GM18507 (cell line): ENCODE measurements at regions not wholly inside any gene's neighbourhood (a gene's known extent, or its start where the extent isn't known, plus 50 kb on each side); places are given as distances from the start of the nearest gene placed in this dataset.

ENCODE experiments used
- DNase-seq: peaks from one replicate; pipeline ENCODE4 v3.0.0; 2011; ENCODE audit warnings: low read depth; ENCODE audit not compliant: insufficient read length; ENCODE audit errors: extremely low spot score
- FAIRE-seq: peaks from 2 replicates; lab custom pipeline; 2011; peaks lifted over from hg19 to GRCh38; lab: Jason Lieb, UNC

DNA sequence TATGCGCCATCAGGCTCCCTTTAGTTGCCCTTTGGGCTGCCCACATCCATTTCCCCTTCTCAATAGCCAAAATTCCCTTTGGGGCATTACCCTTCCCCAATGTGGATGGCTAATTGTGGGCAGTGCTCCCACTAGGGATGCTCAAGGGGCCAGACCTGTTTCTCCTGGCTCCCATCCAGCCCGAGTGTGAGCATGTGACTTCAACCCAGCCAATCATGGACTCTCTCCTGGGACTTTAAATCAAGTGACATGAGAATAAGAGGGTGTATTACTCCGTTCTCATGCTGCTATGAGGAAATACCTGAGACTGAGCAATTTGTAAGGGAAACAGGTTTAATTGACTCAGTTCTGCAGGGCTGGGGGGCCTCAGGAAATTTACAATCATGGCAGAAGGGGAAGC is 60.9 kb upstream of the WSB1 start:
- FAIRE-seq (no peak), DNase-seq (no peak)

DNA sequence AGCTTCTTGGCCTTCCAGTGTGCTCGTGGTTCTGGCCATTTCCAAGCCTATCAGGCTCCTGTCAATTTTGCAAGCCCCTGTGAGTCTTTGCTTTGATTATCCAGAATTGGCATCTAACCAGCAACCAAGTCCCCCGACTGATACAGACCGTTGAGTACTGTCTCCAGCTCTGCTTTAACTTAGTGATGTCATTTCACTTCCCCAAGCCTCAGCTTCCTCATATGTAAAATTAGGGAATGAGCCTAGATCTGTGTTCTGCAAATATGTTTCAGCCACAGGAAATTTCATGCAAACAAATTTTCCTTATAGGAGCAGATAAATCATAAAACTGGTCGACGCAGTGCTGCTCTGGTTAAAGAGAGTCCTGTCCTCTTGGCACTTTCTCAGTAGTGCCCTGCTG is 60.1 kb upstream of the WSB1 start:
- FAIRE-seq, result no peak
- DNase-seq, result no peak

- peak; percentile 84 for FAIRE-seq
- DNase-seq, result no peak
These were observed 57.1 kb upstream of the WSB1 start for GRCh38 chr17:27236717-27237315.

DNA sequence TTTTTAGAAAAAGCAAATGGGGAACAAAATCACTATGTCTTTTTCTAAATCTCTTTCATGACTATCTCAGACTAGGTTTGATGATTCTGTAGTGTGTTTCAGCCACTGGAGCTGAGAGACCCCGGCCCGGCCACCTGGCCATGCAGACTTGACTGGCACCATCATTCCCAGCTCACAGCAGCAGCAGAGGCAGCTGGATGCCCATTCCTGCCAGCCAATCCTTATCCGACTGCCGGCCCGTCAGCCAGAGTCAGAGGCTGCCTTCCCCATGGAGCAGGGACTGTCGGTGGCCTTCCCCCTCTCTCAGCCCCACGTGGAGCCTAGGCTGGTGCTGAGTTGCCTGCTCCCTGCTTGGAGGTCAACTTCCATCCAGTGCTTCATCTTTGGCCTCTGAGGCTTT is 56.0 kb upstream of the WSB1 start:
- FAIRE-seq (no peak), DNase-seq (no peak)

DNA sequence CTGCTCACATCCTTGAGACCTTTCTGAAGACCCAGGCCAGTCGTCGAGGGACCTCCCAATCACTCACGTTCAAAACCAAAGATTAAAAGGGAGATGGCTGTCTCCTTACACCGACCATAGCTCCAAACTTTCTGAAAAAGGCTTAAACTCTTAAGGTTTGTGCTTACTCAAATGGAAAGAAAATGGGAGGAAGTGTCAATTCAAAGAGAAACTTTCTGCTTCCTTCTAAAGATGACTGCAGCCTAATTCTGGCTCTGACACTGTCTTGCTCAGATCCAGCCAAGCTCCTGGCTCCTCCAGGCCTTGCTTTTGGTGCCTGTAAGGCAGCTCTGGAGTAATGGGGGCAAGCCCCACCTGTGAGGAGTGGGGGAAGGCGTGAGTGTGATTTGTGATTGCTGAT is 54.9 kb upstream of the WSB1 start:
- FAIRE-seq, result peak; percentile 86
- no peak for DNase-seq

DNA sequence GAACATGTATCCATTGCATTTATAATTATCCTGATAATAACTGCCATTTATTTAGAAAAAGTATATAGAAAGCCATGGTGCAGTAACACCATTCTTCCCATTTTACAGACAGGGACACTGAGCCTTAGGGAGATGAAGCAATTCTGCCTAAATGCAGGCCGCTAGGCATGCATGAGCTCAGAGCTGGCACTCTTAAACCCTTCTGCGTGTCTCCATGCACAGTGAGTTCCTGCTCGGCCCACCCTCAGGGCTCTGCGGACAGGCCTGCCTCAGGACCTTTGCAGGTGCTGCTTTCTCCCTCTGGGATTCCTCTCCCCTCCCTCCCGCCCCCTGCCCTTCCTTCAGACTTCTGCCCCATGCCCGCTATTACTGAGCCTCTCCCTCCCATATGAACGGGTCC is 54.3 kb upstream of the WSB1 start:
- no peak for FAIRE-seq

GRCh38 chr17:27240086-27240801 is 53.7 kb upstream of the WSB1 start:
- DNase-seq (no peak), FAIRE-seq (no peak)

More for the DNA sequence above, 54.3 kb upstream of the WSB1 start:
- DNase-seq, result no peak

DNA sequence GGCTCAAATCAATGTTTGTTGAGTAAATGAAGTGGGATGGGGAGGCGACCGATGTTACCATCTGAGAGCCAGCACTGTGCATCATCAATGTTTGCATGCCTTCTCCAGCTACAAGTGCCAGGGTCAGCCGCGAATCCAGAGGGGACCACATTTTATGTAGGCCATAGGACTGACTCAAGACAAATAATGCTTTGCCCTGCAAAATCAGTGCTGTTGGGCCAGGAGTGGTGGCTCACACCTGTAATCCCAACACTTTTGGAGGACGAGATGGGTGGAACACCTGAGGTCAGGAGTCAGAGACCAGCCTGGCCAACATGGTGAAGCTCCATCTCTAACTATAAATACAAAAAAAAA is 53.1 kb upstream of the WSB1 start:
- no peak for DNase-seq
- FAIRE-seq, result no peak

DNA sequence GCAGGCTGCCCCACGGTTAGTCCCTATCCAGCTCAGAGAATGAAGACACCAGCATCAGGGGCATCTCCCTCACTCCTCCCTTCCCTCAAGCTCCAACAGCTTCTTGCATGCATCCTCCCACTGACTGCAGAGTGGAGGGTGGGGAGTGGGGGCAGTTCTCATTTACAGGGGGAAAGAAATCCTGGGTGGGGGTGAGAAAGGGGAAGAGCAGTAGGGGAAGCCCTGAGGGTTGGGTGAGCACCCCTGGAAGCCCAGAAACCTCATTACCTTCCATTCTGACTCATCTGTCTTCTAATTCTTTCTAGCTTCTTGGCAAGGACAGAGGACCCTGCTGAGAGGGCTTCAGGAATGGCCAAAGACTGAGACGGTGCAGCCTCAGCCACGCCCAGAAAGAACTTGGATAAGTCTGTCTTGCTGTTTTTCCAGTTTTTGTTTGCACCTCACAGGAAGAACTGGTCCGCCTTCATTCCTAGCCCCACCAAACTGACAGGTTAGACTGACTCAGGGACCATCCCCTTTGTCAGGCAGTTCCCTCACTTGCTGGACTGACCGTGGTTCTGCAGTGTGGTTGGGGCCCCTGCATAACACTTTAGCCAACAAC is 52.5 kb upstream of the WSB1 start:
- DNase-seq (no peak), FAIRE-seq (peak; percentile 78)

DNA sequence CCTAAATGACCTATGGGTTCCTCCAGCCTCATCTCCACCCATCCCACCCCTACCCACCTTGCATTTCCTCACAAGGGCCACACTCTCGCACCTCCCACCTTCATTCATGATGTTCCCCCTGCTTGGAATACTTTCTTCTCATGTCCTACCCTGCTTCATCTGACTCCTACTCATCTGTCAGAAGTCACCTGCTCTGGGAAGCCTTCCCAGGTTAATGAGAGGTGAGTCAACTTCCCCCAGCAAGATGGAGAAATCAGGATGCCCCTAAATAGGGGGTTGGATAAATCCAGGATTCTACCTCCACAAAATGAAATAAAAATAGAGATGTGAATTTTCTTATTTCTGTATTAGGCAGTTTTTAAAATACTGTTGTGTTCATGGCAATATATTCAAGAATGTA is 51.0 kb upstream of the WSB1 start:
- no peak for DNase-seq
- FAIRE-seq, result no peak

DNA sequence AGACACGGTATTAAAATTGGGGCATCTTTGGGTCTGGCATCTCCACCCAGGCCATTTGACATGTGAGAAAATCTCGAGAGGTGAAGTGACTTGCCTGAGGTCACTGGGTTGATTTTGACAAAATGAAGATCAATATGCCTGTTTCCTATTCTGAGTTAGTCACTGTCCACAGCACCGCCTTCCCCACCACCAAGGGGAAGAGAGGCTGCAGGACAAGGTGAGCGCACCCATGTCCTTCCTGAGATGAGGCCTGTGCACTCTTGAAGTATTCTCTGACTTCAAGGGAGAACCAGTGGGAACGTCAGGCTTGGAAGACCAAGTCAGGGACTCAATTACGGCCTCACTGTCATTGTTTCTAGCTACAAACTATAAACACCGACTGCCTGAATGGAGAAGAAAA is 49.9 kb upstream of the WSB1 start:
- FAIRE-seq, result no peak
- DNase-seq, result no peak
